ENCODE measurements at regions not wholly inside any gene's neighbourhood (a gene's known extent, or its start where the extent isn't known, plus 50 kb on each side); places are given as distances from the start of the nearest gene placed in this dataset.

- peaks cover 12% of the 10 kb centered on the region for H3K36me3 Mint-ChIP-seq (ENCODE audit: low read depth)
- DNase-seq (ENCODE audit: low spot score): no peak
- peaks cover 32% of the 10 kb centered on the region for H3K9me3 Mint-ChIP-seq
- intact Hi-C loops (cut with micrococcal nuclease): no loop called here
- no peak overlapping the region for H3K27ac Mint-ChIP-seq
- peaks cover 51% of the 10 kb centered on the region for H3K4me1 Mint-ChIP-seq (ENCODE audit: low read depth)
- no peak overlapping the region for H3K4me3 Mint-ChIP-seq
- no peaks in the 10 kb centered on the region for H3K27me3 Mint-ChIP-seq (ENCODE audit: insufficient read depth)
These were observed 307.0 kb upstream of the PRDM1 start for GRCh38 chr6:105779110-105779509.

DNA sequence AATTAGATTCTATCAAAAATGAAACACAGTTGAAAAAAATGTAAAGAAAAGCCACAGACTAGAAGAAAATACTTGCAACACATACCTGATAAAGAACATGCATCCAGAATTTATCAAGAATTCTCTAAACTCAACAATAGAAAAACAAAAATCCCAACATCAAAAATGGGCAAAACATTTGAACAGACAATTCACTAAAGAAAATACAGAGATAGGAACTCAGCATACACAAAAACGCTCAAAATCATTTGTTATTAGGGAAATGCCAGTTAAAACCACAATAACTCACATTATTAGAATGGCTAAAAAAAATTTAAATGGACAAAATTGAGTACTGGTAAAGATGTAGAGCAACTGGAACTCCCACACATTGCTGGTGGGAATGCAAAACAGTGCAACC, 311.0 kb upstream of the PRDM1 start:
- H3K4me1 Mint-ChIP-seq (ENCODE audit: low read depth): peaks cover 16% of the 10 kb centered on the region
- intact Hi-C loops (cut with micrococcal nuclease): no loop called here
- no peak overlapping the region for H3K4me3 Mint-ChIP-seq
- H3K27ac Mint-ChIP-seq: no peak overlapping the region
- no peaks in the 10 kb centered on the region for H3K27me3 Mint-ChIP-seq (ENCODE audit: insufficient read depth)
- peaks cover 11% of the 10 kb centered on the region for H3K36me3 Mint-ChIP-seq (ENCODE audit: low read depth)
- no peak for DNase-seq (ENCODE audit: low spot score)
- H3K9me3 Mint-ChIP-seq: peaks cover 25% of the 10 kb centered on the region

DNA sequence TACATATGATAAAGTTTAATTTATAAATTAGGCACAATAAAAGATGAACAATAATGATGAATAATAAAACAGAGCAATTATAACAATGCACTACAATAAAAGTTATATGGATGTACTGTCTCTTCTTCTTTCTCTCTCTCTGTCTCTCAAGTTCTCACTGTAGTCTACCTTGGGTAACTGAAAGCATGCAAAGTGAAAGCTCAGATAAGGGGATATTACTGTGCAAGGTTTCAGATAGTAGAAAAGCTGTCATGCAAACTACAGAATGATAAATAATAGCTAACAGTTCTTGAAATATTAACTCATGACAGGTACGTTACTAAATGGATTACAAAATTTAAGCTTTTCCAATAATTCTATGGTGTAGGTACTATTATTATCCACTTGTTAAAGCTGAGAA, 311.9 kb upstream of the PRDM1 start:
- DNase-seq (ENCODE audit: low spot score): no peak
- Mint-ChIP-seq H3K4me1 (ENCODE audit: low read depth) (peaks cover 7% of the 10 kb centered on the region), H3K27me3 (ENCODE audit: insufficient read depth) (no peaks in the 10 kb centered on the region), H3K36me3 (ENCODE audit: low read depth) (peaks cover 11% of the 10 kb centered on the region), H3K27ac (no peak overlapping the region), H3K9me3 (peaks cover 19% of the 10 kb centered on the region), H3K4me3 (no peak overlapping the region)
- intact Hi-C loops (cut with micrococcal nuclease): no loop called here

DNA sequence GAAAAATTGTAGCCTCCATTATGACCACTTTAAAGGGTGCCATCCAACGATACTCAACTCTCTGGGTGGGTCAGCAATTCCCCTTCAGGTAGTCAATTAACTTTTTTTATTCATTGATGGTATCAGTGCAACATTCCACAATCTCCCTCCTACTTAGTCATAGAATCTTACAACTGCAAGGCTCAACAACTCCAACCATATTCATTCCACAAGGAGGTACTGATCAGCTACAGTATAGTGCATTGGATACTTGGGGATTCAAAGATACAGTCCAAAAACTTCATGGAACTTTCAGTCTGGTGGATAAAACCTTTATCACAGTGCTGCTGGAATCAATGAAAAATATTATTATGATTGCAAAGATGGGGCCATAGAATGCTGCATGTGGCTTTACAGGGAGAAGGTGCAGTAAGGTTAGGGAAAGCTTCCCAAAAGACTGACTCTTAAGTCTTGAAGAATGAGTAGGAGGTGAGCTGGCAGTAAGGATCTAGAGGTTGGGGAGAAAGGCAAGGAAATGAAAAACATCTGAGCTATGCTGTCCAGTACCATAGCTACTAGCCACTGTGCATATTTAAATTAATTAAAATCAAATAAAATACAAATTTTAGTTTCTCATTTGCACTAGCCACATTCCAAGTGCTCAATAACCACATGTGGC, 314.7 kb upstream of the PRDM1 start:
- Mint-ChIP-seq H3K4me1 (ENCODE audit: low read depth) (no peaks in the 10 kb centered on the region), H3K27ac (no peak overlapping the region), H3K4me3 (no peak overlapping the region), H3K36me3 (ENCODE audit: low read depth) (peaks cover 7% of the 10 kb centered on the region), H3K27me3 (ENCODE audit: insufficient read depth) (no peaks in the 10 kb centered on the region), H3K9me3 (peaks cover 15% of the 10 kb centered on the region)
- intact Hi-C loops (cut with micrococcal nuclease): no loop called here
- no peak for DNase-seq (ENCODE audit: low spot score)

- no peaks in the 10 kb centered on the region for H3K27me3 Mint-ChIP-seq (ENCODE audit: insufficient read depth)
- intact Hi-C loops (cut with micrococcal nuclease): no loop called here
- H3K4me1 Mint-ChIP-seq (ENCODE audit: low read depth): peaks cover 9% of the 10 kb centered on the region
- peaks cover 7% of the 10 kb centered on the region for H3K9me3 Mint-ChIP-seq
- DNase-seq (ENCODE audit: low spot score): no peak
- H3K4me3 Mint-ChIP-seq: no peak overlapping the region
- H3K27ac Mint-ChIP-seq: no peak overlapping the region
- H3K36me3 Mint-ChIP-seq (ENCODE audit: low read depth): peaks cover 6% of the 10 kb centered on the region
These were observed 316.1 kb upstream of the PRDM1 start for GRCh38 chr6:105769987-105770386.

DNA sequence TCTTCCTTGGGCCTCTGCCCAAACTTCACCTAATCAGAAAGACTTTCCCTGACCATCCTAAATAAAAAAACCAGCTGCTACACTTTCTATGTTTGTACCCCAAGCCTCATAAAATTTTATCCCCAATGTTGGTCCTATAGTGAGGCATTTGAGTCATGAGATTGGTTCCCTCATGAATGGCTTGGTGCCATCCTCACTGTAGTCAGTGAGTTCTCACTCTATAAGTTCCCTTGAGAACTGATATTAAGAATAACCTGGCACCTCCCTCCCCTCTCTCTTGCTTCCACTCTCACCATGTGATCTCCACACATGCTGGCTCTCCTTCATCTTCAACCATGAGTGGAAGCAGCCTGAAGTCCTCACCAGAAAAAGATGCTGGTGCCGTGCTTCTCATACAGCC, 316.9 kb upstream of the PRDM1 start:
- Mint-ChIP-seq H3K27ac (no peak overlapping the region), H3K36me3 (ENCODE audit: low read depth) (peaks cover 7% of the 10 kb centered on the region), H3K4me3 (no peak overlapping the region), H3K27me3 (ENCODE audit: insufficient read depth) (no peaks in the 10 kb centered on the region), H3K9me3 (peaks cover 5% of the 10 kb centered on the region), H3K4me1 (ENCODE audit: low read depth) (peaks cover 14% of the 10 kb centered on the region)
- intact Hi-C loops (cut with micrococcal nuclease): no loop called here
- DNase-seq (ENCODE audit: low spot score): no peak

DNA sequence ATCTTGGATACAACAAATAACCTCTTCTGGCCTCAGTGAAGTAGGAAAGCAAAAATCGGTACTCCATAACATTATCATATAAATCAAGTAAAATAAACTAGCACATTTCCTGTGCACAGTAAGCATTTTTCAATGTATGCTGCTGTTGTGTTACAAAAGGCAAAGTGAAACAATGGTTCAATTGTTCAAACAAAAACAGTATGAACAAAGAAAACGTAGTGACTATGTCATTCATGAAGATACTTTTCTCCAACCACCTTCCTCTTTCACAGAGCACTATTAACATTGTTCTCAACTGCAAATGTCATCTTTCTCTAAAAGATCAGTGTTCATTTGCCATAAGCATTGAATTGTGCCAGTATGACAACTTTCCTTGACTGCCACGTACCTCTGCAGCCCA, 318.6 kb upstream of the PRDM1 start:
- H3K4me3 Mint-ChIP-seq: no peak overlapping the region
- intact Hi-C loops (cut with micrococcal nuclease): no loop called here
- peaks cover 18% of the 10 kb centered on the region for H3K4me1 Mint-ChIP-seq (ENCODE audit: low read depth)
- H3K27ac Mint-ChIP-seq: no peak overlapping the region
- no peak for DNase-seq (ENCODE audit: low spot score)
- H3K27me3 Mint-ChIP-seq (ENCODE audit: insufficient read depth): no peaks in the 10 kb centered on the region
- peaks cover 9% of the 10 kb centered on the region for H3K36me3 Mint-ChIP-seq (ENCODE audit: low read depth)
- peaks cover 6% of the 10 kb centered on the region for H3K9me3 Mint-ChIP-seq

DNA sequence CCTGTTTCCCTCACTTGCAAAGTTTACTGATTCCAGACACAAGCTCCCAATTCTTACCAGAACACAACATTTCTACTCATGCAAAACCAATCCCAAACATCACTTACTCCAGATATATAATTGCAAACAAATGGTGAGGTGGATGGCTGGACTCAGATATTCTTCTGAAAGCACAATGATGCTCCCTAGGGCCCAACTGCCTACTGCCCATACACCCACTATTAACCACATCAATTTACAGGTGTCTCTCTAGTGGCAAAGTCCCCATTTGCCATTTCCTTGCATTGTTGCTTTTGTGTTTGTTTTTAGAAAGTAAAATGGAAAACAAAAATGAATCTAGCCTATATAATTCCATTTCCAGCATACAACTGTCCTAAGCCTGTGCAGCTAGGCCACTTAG, 320.9 kb upstream of the PRDM1 start:
- H3K36me3 Mint-ChIP-seq (ENCODE audit: low read depth): peaks cover 8% of the 10 kb centered on the region
- DNase-seq (ENCODE audit: low spot score): no peak
- intact Hi-C loops (cut with micrococcal nuclease): no loop called here
- H3K27ac Mint-ChIP-seq: no peak overlapping the region
- peaks cover 6% of the 10 kb centered on the region for H3K9me3 Mint-ChIP-seq
- no peak overlapping the region for H3K4me3 Mint-ChIP-seq
- peaks cover 21% of the 10 kb centered on the region for H3K4me1 Mint-ChIP-seq (ENCODE audit: low read depth)
- H3K27me3 Mint-ChIP-seq (ENCODE audit: insufficient read depth): no peaks in the 10 kb centered on the region

DNA sequence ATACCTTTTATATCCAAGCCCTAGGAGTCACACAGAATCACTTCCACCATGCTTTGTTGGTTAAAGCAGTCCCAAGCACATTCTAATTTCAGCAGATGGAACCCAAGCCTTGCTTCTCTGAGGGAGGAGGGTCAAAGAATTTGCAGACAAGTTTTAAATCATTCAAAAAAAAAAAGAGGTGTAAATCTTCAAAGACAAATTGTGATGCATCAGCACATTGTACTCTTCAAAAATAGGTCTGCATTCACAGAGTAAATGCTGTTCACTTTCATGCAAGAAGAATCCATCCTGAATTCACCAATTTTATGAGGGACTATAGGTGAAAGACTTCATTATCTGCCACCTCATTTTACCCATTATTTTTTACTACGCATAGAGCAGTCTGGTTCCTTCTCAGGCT, 321.8 kb upstream of the PRDM1 start:
- Mint-ChIP-seq H3K27me3 (ENCODE audit: insufficient read depth) (no peaks in the 10 kb centered on the region), H3K27ac (no peak overlapping the region), H3K36me3 (ENCODE audit: low read depth) (peaks cover 8% of the 10 kb centered on the region), H3K9me3 (peaks cover 12% of the 10 kb centered on the region), H3K4me1 (ENCODE audit: low read depth) (peaks cover 30% of the 10 kb centered on the region), H3K4me3 (no peak overlapping the region)
- intact Hi-C loops (cut with micrococcal nuclease): no loop called here
- no peak for DNase-seq (ENCODE audit: low spot score)

GRCh38 chr6:105763866-105764265, 322.3 kb upstream of the PRDM1 start:
- Mint-ChIP-seq H3K27me3 (ENCODE audit: insufficient read depth) (no peaks in the 10 kb centered on the region), H3K4me3 (no peak overlapping the region)

GRCh38 chr6:105760746-105761145, 325.4 kb upstream of the PRDM1 start:
- Mint-ChIP-seq H3K27me3 (ENCODE audit: insufficient read depth) (no peaks in the 10 kb centered on the region), H3K9me3 (peaks cover 28% of the 10 kb centered on the region), H3K36me3 (ENCODE audit: low read depth) (peaks cover 20% of the 10 kb centered on the region), H3K4me3 (no peak overlapping the region), H3K27ac (no peak overlapping the region), H3K4me1 (ENCODE audit: low read depth) (peaks cover 64% of the 10 kb centered on the region)
- intact Hi-C loops (cut with micrococcal nuclease): no loop called here
- no peak for DNase-seq (ENCODE audit: low spot score)

More at GRCh38 chr6:105763866-105764265, 322.3 kb upstream of the PRDM1 start:
- intact Hi-C loops (cut with micrococcal nuclease): no loop called here
- Mint-ChIP-seq H3K36me3 (ENCODE audit: low read depth) (peaks cover 8% of the 10 kb centered on the region), H3K27ac (no peak overlapping the region), H3K4me1 (ENCODE audit: low read depth) (peaks cover 35% of the 10 kb centered on the region), H3K9me3 (peaks cover 12% of the 10 kb centered on the region)
- DNase-seq (ENCODE audit: low spot score): no peak

DNA sequence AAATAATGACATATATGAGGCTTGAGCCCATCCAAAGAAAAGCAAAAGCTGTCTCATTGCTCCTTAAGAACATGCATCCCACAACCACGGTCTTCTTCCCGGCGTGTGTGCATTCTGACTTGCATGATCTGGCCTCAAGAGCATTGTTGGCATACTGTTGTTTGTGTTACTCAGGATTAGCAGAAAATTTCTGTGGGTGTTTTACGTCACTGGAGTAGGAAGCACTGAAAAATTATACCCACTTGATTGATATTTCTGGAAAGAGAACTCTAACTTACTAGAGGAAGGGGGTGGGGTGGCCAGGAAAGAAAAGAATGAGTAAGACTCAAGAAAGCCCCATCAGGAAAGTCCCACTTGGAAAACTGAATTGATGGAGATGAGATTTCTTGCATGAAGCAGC, 326.2 kb upstream of the PRDM1 start:
- DNase-seq (ENCODE audit: low spot score): no peak
- peaks cover 22% of the 10 kb centered on the region for H3K36me3 Mint-ChIP-seq (ENCODE audit: low read depth)
- H3K27ac Mint-ChIP-seq: no peak overlapping the region
- peaks cover 60% of the 10 kb centered on the region for H3K4me1 Mint-ChIP-seq (ENCODE audit: low read depth)
- intact Hi-C loops (cut with micrococcal nuclease): no loop called here
- peaks cover 28% of the 10 kb centered on the region for H3K9me3 Mint-ChIP-seq
- peak overlapping the region; percentile 8 for H3K4me3 Mint-ChIP-seq
- no peaks in the 10 kb centered on the region for H3K27me3 Mint-ChIP-seq (ENCODE audit: insufficient read depth)

DNA sequence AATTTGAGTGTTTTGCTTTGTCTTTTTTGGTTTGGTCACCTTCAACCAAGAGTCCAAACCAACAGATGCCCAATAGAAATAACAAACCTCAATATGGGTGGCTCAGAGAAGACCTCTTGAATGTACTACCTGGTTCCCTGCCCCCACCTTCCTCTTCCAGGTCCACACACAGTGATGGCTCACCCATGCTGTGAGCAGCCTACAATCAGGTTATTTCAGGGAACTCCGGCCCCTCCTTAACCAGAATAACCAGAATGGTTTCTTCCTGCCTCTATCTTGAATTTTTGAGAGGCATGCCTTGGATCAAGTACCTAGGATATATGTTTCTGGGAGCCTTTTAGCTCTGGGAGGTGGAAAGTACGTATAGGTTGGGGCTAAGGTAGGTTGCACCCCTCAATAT, 327.1 kb upstream of the PRDM1 start:
- Mint-ChIP-seq H3K4me1 (ENCODE audit: low read depth) (peaks cover 56% of the 10 kb centered on the region), H3K36me3 (ENCODE audit: low read depth) (peaks cover 20% of the 10 kb centered on the region), H3K27me3 (ENCODE audit: insufficient read depth) (no peaks in the 10 kb centered on the region), H3K9me3 (peaks cover 28% of the 10 kb centered on the region), H3K4me3 (no peak overlapping the region), H3K27ac (no peak overlapping the region)
- intact Hi-C loops (cut with micrococcal nuclease): no loop called here
- no peak for DNase-seq (ENCODE audit: low spot score)
